OCI-LY7 (cell line): ENCODE measurements at regions not wholly inside any gene's neighbourhood (a gene's known extent, or its start where the extent isn't known, plus 50 kb on each side); places are given as distances from the start of the nearest gene placed in this dataset.

ENCODE experiments used
- EZH2phosphoT487 ChIP-seq: fragments of 200-600 bp; sonication (generic); IDR thresholded peaks from 2 replicates; pipeline ENCODE4 v1.6.1; 2018; ENCODE audit warnings: low read depth, borderline replicate concordance, mild to moderate bottlenecking, mixed run types, antibody characterized with exemption, low read length, moderate library complexity, mixed read lengths
- TF ChIP-seq, protein P1 (sequence below): fragments of 200-600 bp; sonication (generic); conservative IDR thresholded peaks from 2 replicates; pipeline ENCODE4 v1.5.1; 2014; ENCODE audit warnings: mild to moderate bottlenecking, antibody characterized with exemption, low read length, moderate library complexity, mixed read lengths

- TF ChIP-seq, protein P1, sequence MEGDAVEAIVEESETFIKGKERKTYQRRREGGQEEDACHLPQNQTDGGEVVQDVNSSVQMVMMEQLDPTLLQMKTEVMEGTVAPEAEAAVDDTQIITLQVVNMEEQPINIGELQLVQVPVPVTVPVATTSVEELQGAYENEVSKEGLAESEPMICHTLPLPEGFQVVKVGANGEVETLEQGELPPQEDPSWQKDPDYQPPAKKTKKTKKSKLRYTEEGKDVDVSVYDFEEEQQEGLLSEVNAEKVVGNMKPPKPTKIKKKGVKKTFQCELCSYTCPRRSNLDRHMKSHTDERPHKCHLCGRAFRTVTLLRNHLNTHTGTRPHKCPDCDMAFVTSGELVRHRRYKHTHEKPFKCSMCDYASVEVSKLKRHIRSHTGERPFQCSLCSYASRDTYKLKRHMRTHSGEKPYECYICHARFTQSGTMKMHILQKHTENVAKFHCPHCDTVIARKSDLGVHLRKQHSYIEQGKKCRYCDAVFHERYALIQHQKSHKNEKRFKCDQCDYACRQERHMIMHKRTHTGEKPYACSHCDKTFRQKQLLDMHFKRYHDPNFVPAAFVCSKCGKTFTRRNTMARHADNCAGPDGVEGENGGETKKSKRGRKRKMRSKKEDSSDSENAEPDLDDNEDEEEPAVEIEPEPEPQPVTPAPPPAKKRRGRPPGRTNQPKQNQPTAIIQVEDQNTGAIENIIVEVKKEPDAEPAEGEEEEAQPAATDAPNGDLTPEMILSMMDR: no peak
- TF ChIP-seq EZH2phosphoT487: no peak
These were observed 280.0 kb upstream of the ANKRD55 start for GRCh38 chr5:56513141-56513540.
